Activated naive CD4-positive, alpha-beta T cell treated with anti-CD3 and anti-CD28 coated beads, Interleukin-2, amount 50 U/mL, for 24 hours (primary cell): ENCODE measurements at regions not wholly inside any gene's neighbourhood (a gene's known extent, or its start where the extent isn't known, plus 50 kb on each side); places are given as distances from the start of the nearest gene placed in this dataset.

Experiments used
- H3K27ac Mint-ChIP-seq: one replicate; pipeline ENCODE4 v1.8.0; 2021; ENCODE audit warnings: mild to moderate bottlenecking, mixed read lengths
- H3K27me3 Mint-ChIP-seq: one replicate; pipeline ENCODE4 v1.8.0; 2021; ENCODE audit warnings: mixed read lengths
- H3K36me3 Mint-ChIP-seq: one replicate; pipeline ENCODE4 v1.8.0; 2021; ENCODE audit warnings: mixed read lengths
- H3K4me1 Mint-ChIP-seq: one replicate; pipeline ENCODE4 v1.8.0; 2021; ENCODE audit warnings: mixed read lengths
- H3K4me3 Mint-ChIP-seq: one replicate; pipeline ENCODE4 v1.8.0; 2021; ENCODE audit warnings: mild to moderate bottlenecking, mixed read lengths
- H3K9me3 Mint-ChIP-seq: one replicate; pipeline ENCODE4 v1.8.0; 2021; ENCODE audit warnings: mixed read lengths

DNA sequence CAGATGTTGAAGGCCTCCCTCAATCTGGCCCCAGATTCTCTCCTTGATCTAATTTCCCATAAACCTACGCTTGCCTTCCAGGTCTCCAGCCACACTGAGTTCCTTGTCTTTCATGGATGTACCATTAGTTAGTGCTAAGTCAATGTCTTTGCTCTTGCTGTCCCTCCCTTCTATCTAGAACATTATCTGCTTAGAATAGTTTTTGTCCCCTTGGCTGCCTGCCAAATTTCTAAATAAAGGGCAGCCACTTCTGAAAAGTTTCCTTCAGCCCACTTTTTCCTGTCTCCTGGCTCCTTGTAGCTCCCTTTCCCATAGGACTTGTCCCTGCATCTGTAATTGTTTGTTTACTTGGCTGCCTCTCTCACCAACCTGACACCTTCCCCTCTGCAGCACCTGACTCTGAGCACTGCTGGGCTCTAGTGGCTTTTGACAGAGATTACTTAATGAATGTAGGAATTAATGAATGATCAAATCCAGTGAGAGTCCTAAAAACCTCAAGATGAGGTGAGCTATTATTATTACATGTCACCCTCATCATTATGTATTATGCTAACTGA, 58.3 kb downstream of the CXCL12 start:
- no peak overlapping the region for H3K27ac Mint-ChIP-seq
- H3K4me3 Mint-ChIP-seq = no peak overlapping the region
- no peaks in the 10 kb centered on the region for H3K9me3 Mint-ChIP-seq
- H3K36me3 Mint-ChIP-seq = no peaks in the 10 kb centered on the region
- no peaks in the 10 kb centered on the region for H3K4me1 Mint-ChIP-seq
- H3K27me3 Mint-ChIP-seq = peaks cover 7% of the 10 kb centered on the region

DNA sequence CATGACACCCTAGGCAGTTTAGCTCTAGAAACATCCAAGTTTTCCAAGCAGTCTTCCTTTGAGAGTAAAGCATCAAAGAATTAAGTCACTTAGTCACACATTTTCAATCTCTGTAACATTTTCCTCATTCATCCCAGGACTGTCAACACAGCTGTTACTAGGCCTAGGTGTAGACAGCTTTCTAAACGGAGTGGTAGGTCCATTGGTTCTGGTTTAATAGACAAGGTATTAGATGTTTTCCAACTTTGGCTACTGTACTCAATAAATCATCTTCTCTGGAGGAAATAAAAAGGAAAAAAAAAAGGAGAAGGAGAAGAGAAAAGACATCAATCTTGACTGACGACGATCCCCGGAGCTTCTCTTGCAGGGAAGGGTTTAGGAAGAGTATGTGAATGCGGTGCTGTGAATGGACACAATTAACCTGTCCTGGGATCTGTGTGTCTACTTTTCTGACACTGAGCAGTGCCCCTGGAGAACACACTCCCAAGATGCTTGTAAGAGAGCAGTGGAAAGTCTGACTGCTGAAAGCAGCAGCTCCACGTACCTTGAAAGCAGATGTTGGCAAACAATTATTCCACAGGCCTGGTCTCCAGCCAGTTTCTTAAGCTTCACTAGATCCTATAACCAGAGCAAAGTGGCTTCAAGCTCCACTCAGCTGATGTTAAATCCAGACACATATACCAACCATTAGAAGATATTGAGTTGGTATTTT, 59.1 kb downstream of the CXCL12 start:
- Mint-ChIP-seq H3K4me1 (no peaks in the 10 kb centered on the region), H3K27me3 (peaks cover 8% of the 10 kb centered on the region), H3K9me3 (no peaks in the 10 kb centered on the region), H3K4me3 (no peak overlapping the region), H3K36me3 (no peaks in the 10 kb centered on the region), H3K27ac (no peak overlapping the region)

DNA sequence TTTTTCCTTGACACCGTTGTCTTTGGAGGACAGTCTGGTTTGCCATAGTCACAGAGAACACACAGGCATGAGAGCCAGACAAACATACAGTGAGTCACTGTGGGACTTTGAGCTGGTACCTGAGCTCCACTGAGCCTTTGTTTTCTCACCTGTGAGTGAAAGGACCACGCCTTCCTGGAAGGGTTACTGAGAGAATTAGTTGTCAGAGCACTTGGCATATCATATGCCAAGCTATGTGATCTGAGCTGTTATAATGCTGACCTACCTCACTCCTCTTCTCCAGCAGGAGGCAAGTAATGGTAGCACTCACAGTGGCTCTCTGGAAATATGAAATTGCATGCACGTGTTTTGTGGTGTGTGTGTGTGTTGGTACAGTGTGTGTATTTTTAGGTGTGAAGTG, 59.7 kb downstream of the CXCL12 start:
- Mint-ChIP-seq H3K27ac (no peak overlapping the region), H3K9me3 (no peaks in the 10 kb centered on the region), H3K27me3 (peaks cover 8% of the 10 kb centered on the region), H3K4me3 (no peak overlapping the region), H3K4me1 (no peaks in the 10 kb centered on the region), H3K36me3 (no peaks in the 10 kb centered on the region)

DNA sequence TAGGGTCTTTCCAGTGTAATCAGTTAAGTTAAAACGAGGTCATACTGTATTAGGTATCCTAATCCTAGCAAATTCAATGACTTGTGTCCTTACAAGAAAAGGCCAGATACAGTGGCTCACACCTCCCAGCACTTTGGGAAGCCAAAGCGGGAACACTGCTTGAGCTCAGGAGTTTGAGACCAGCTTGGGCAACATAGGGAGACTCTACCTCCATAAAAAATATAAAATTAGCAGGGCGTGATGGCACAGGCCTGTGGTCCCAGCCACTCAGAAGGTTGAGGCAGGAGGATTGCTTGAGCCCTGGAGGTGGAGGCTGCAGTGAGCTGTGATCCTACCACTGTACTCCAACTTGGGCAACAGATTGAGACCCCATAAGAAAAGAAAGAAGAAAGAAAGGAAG, 61.1 kb downstream of the CXCL12 start:
- Mint-ChIP-seq H3K9me3 (no peaks in the 10 kb centered on the region), H3K4me1 (no peaks in the 10 kb centered on the region), H3K27me3 (peaks cover 9% of the 10 kb centered on the region), H3K27ac (no peak overlapping the region), H3K36me3 (no peaks in the 10 kb centered on the region), H3K4me3 (no peak overlapping the region)

DNA sequence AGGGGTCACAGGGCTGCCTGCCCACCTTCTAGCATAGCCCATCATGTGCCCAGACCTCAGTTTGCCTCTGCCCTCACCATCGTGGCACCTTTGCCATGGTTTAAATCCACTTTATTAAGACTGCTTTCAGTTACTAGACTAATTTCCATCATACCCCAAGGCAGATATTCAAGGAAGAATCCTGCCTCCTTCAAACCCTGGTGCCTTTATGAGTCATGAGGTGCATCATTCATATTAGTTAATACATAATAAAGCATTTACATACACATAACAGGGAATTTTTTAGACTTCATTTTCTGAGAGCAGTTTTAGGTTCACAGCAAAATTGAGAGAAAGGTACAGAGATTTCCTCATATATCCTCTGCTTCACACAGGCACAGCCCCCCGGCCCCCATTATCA, 62.8 kb downstream of the CXCL12 start:
- Mint-ChIP-seq H3K4me1 (no peaks in the 10 kb centered on the region), H3K36me3 (no peaks in the 10 kb centered on the region), H3K27me3 (peaks cover 9% of the 10 kb centered on the region), H3K4me3 (no peak overlapping the region), H3K9me3 (no peaks in the 10 kb centered on the region), H3K27ac (no peak overlapping the region)

DNA sequence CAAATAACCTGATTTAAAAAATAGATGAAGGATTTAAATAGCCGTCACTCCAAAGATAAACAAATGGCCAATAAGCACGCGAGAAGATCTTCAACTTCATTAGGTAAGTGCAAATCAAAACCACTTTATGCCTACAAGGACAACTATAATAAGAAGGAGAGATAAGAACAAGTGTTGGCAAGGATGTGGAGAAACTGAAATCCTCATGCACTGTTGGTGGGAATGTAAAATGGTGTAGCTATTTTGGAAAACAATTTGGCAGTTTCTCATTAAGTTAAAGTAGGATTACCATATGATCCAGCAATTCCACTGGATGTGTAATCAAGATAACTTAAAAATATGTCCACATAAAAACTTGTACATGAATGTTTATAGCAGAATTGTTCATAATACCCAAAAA, 64.1 kb downstream of the CXCL12 start:
- Mint-ChIP-seq H3K4me1 (no peaks in the 10 kb centered on the region), H3K36me3 (no peaks in the 10 kb centered on the region), H3K27ac (no peak overlapping the region), H3K9me3 (no peaks in the 10 kb centered on the region), H3K27me3 (peaks cover 9% of the 10 kb centered on the region), H3K4me3 (no peak overlapping the region)

DNA sequence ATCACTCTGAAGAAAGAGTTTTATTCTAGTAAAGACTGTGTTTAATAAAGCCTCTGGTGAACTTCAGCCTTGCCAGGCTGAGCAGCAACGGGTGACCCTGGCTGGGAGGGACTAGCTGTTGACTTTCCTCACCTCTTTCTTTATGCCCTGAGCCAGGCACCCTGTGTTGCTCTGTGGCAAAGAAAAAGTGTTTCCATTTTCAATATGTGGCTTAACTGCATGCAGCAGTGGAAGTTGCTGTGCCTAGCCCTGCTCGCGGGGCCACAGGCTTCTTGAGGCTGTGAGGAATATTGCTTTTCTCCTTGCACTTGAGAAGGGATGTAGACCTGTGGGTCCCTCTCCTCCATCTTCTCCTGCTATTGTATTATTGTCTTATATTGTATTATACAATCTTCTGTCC, 67.0 kb downstream of the CXCL12 start:
- Mint-ChIP-seq H3K9me3 (no peaks in the 10 kb centered on the region), H3K4me3 (no peak overlapping the region), H3K4me1 (no peaks in the 10 kb centered on the region), H3K36me3 (no peaks in the 10 kb centered on the region), H3K27me3 (peaks cover 13% of the 10 kb centered on the region), H3K27ac (no peak overlapping the region)

DNA sequence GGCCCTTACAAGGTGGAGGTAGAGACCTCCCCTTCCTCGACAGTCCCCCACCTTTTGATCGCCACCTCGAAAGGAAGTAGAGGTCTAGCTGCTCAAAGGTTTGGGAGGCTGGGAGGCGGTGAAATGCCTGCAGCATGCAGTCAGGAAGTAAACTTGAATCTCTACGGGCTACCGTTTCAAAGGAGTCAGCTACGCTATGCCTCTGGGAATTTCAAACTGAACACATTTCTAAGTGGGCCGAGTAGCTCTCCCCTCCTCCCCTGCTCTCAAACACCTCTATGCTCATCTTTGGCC, 68.0 kb downstream of the CXCL12 start:
- Mint-ChIP-seq H3K9me3 (no peaks in the 10 kb centered on the region), H3K4me3 (no peak overlapping the region), H3K36me3 (no peaks in the 10 kb centered on the region), H3K4me1 (no peaks in the 10 kb centered on the region), H3K27me3 (peaks cover 8% of the 10 kb centered on the region), H3K27ac (no peak overlapping the region)

DNA sequence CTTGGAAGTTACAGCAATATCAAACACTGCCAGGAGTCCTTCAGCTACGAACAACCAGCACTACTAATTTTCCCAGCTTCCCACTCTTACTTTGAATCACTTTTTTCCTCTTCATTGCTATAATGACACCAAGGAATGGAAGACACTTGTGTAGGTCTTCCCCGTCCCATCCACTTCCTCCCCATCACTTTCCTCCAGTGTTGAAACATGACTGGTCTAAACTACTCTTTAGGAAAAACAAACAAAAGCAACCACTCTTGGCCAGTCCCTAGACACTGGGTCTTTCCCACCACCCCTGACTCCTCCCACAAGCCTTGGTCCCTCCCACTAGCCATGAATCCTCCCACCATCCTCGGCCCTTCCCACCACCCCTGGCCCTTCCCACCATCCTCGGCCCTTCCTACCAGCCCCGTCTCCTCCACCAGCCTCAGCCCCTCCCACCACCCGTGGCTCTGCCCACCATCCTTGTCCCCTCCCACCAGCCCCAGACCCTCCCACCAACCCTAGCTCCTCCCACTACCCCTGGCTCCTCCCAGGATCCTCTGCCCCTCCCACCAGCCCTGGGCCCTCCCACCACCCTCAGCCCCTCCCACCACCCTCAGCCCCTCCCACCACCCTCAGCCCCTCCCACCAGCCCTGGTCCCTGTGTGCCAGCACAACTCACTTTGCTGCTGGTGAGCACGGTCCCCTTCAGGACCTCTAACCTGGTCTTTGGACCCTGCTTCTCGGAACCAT, 68.5 kb downstream of the CXCL12 start:
- Mint-ChIP-seq H3K27ac (no peak overlapping the region), H3K27me3 (peaks cover 9% of the 10 kb centered on the region), H3K36me3 (no peaks in the 10 kb centered on the region), H3K4me1 (peaks cover 5% of the 10 kb centered on the region), H3K4me3 (no peak overlapping the region), H3K9me3 (no peaks in the 10 kb centered on the region)

DNA sequence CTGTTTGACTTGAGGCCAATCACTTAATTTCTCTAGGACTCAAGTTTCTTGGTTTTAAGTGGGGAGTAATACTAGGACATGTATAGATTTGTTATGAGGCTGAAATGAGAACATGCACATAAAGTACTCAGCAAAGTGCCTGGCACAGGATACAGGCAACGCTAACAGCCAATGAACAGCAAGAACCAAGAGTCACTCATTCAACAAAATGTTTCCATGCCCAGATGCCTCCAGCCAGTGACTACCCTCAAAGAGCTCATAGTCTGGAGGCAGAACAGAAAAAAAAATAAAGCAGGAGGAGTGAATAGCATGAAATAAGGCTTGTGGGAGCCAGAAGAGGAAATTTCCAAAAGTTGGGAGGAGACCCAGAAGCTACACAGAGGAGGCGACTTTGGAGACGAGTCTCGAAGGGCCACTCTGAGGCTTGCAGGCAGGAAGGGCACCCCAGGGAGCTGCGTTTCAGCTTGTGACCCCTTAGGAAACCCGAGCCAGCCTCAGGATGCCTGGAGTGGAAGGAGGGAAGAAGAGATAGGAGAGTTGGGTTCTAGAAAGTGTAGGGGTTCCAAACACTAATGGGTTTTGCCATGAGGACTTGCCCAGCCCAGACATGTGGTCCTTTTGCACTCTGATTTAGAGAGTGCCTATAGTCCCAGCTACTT, 70.0 kb downstream of the CXCL12 start:
- Mint-ChIP-seq H3K9me3 (no peaks in the 10 kb centered on the region), H3K4me3 (no peak overlapping the region), H3K27ac (no peak overlapping the region), H3K4me1 (peaks cover 8% of the 10 kb centered on the region), H3K27me3 (peaks cover 9% of the 10 kb centered on the region), H3K36me3 (no peaks in the 10 kb centered on the region)

DNA sequence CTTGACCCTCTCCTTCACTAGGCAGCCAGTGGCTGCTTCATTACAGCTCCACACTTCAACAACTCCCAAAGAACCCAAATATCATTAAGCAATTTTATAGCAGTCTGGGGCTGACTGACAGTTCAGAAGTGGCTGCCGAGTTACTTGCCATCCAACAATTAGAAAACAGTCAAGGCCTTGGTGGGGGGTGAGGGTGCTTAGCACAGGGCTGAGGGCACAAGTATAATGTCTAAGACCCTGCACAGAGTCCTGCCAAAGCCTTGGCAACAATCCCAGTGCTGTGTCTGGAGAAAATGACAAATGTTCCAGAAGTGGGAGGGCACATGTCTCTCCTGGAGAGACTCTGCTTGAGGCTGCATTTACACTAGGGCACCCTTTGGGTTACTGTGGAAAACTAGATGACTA, 71.1 kb downstream of the CXCL12 start:
- H3K4me3 Mint-ChIP-seq = no peak overlapping the region
- H3K4me1 Mint-ChIP-seq = peaks cover 8% of the 10 kb centered on the region
- peaks cover 9% of the 10 kb centered on the region for H3K27me3 Mint-ChIP-seq
- no peaks in the 10 kb centered on the region for H3K36me3 Mint-ChIP-seq
- no peak overlapping the region for H3K27ac Mint-ChIP-seq
- H3K9me3 Mint-ChIP-seq = no peaks in the 10 kb centered on the region

DNA sequence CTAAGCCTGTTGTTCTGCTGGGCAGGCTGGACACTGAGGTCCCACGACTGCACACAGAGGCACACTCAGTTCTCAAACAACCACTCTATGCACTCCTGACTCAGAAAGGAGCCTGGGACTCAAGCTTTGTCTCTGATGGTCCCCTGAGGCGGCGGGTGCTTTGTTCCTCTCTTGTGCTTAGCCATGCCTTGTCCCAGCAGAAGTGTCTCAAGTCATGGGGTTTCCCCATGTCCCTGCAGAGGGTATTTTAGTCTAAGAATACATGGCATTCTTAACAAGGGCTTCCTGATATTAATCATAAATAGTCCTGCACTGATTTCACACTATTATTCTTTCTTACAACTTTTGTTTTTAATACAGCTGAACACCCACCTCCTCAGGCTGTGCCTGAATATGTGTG, 72.5 kb downstream of the CXCL12 start:
- no peak overlapping the region for H3K27ac Mint-ChIP-seq
- H3K4me3 Mint-ChIP-seq = no peak overlapping the region
- peaks cover 9% of the 10 kb centered on the region for H3K27me3 Mint-ChIP-seq
- no peaks in the 10 kb centered on the region for H3K9me3 Mint-ChIP-seq
- peaks cover 8% of the 10 kb centered on the region for H3K4me1 Mint-ChIP-seq
- H3K36me3 Mint-ChIP-seq = no peaks in the 10 kb centered on the region

DNA sequence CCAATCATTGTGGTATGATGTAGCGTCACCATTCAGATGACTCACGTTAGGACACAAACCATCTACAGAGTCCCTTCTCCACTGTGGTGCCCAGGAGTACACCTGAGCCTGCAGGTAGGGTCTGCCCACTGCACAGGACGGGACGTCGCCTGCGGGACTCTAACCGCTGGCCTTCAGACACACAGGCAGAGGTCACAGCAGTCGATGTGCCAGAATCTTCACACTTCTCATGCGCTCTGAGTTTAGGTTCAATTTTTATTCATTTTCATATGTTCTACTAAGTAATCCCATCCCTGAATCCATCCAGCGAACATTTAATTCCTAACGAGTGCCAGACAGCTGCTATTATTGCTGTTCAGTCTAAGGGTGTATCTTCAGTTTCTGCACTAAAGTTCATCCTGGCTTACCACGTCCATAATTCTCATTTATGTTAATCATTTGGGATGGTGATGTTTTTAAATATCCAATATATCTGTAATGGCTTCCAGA, 73.3 kb downstream of the CXCL12 start:
- no peaks in the 10 kb centered on the region for H3K9me3 Mint-ChIP-seq
- peak overlapping the region; percentile 43 for H3K4me3 Mint-ChIP-seq
- H3K27ac Mint-ChIP-seq = no peak overlapping the region
- H3K27me3 Mint-ChIP-seq = peaks cover 9% of the 10 kb centered on the region
- H3K36me3 Mint-ChIP-seq = no peaks in the 10 kb centered on the region
- H3K4me1 Mint-ChIP-seq = peaks cover 8% of the 10 kb centered on the region

DNA sequence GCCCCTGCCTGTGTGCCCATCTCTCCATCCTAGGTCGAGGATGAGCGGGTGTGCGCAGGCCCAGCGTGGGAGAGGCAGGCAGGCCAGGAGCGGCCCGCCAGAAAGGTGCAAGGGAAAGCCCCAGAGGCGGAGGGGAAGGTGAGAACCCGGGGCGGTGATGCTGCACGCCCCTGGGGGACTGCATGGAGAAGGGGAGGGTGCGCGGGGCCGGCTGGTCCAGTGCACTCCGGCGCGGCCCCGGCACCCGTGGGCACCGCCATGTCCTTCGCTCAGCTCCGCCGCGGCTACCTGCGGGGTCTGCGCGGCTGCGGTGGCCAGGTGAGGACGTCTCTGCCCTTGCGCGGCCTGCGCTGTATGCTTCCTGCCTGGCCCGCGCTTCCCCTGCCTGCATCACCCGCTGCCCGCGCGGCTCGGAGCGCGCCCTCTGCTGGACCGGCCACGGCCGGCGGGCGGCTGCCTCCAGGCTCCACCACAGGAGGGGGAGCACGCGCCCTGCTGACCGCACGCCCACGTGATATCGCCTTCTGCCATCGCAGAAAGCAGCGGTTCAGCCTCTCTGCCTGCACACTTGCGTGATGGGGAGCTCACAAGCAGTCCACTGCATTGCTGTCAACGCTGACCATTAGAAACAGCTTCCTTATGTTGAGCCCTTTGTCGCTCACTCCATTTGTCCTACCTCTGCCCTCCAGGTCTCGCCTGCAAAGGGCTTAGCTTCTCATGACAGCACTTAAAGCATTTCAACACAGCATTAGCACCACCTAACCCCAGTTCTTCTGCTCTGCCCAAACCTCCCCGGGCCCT, 73.9 kb downstream of the CXCL12 start:
- no peak overlapping the region for H3K27ac Mint-ChIP-seq
- H3K4me1 Mint-ChIP-seq = peaks cover 8% of the 10 kb centered on the region
- peak overlapping the region; percentile 43 for H3K4me3 Mint-ChIP-seq

DNA sequence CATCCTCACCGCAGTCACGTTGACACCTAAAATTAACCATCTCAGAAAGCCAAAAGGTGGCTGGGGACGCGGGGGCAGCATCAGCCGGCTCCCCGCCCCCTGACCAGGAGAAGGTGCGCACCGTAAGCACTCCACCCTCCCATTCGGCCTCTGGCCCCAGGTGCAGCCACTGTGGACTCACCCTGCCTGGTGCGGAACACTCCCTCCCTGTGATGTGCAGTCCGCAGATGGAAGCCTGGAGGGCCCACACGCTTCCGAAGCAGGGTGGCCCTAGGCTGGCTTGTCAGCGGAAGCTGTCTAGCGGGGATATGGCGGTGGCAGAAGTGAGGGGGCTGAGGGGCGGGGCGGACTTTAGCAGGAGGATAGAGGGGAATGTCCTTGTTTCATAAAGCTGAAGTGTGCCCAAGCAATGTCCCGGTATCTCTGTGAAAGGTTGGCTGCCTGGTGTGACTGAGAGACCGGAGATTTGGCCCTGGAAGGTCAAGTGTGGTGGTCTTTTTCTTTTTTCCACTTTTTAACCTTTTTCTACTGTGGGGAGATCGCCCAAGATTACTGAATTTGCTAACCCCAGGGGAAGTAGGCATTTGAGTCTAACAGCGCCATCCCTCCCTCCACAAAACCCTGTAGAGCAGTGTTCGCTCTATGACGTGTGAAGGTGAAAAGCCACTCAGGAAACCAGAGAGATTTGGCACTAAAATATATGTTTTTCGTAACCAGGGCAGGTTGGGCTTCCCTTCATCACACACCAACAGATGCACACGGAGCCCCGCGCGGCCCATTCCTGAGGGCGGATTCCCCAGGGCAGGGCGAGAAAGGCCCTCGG, 74.7 kb downstream of the CXCL12 start:
- Mint-ChIP-seq H3K4me1 (peaks cover 8% of the 10 kb centered on the region), H3K27ac (no peak overlapping the region), H3K4me3 (peak overlapping the region; percentile 52), H3K27me3 (peaks cover 9% of the 10 kb centered on the region), H3K9me3 (no peaks in the 10 kb centered on the region), H3K36me3 (no peaks in the 10 kb centered on the region)

More for the DNA sequence above, 73.9 kb downstream of the CXCL12 start:
- peaks cover 9% of the 10 kb centered on the region for H3K27me3 Mint-ChIP-seq
- H3K9me3 Mint-ChIP-seq = no peaks in the 10 kb centered on the region
- H3K36me3 Mint-ChIP-seq = no peaks in the 10 kb centered on the region
